HG03159 (cell line): ENCODE measurements at regions not wholly inside any gene's neighbourhood (a gene's known extent, or its start where the extent isn't known, plus 50 kb on each side); places are given as distances from the start of the nearest gene placed in this dataset.

Experiments
- ATAC-seq: cut with Tn5 transposase; IDR thresholded peaks from one replicate; pipeline ENCODE4 v1.9.1; 2021; ENCODE audit warnings: mild to moderate bottlenecking, moderate library complexity; ENCODE audit not compliant: unreplicated experiment

DNA sequence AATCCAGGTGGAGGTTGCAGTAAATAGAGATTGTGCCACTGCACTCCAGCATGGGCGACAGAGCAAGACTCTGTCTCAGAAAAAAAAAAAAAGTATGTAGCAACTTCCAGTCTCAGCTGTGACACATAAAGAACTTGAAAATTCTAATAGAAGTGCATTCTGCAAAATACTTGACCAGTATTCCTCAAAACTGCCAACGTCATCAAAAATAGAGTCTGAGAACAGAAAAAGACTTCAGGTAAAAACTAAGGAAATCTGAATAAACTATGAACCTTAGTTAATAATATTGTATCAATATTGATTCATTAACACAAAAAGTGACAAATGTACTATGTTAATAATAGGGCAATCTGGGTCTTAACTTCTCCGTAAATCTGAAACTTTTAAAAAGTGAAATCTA, 76.7 kb upstream of the WDR75 start:
- no peak for ATAC-seq

DNA sequence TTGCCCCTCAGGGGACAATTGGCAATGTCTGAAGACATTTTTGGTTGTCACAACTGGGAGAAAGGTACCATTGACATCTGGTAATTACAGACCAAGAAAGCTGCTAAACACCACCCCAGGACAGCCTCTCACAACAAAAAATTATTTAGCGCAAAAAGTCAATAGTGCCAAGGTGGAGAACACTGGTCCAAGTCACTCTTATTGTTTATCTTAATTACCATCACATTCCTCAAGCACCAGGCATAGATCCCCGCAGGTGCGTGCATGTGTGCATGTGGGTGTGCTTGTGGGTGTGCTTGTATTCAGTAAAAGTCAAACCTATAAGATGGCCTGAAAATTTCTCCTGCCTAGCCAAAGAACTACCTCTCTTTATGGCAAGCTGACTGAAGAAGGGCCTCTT, 74.9 kb upstream of the WDR75 start:
- ATAC-seq: no peak

DNA sequence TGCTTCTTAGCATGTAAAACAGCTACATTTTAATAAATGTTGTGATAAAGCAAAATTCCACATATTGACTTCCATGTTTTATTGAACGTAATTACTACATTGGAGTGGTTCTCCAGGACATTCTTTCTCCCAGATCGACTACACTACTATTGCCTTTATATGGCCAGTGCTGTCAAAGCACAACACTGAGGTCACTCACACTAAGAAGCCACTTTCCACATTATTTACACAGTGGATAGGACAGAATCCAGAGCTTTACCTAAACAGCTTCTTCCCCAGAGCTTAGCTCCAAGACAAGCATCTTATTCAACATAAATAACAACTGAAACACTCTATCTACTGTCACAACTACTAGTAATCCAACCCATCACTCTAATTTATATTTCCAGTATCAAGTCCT, 73.9 kb upstream of the WDR75 start:
- ATAC-seq: no peak

DNA sequence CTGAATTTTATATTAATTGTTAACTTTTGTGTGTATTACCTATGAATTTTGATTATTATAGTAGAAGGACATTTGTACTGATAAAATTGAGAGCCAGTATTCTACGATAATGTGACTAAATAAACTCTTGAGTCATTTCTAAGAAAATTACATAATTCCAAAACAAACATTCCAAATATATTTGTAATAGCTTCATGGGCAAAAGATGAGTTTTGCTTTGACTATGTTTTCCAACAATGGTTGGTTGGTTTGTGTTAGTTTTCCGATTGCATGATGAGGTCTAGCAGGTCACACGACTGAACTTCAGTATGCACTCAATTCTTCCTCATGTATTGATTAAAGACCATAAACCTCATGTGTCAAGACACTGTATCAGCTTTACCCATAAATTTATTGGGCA, 71.7 kb upstream of the WDR75 start:
- ATAC-seq: no peak

DNA sequence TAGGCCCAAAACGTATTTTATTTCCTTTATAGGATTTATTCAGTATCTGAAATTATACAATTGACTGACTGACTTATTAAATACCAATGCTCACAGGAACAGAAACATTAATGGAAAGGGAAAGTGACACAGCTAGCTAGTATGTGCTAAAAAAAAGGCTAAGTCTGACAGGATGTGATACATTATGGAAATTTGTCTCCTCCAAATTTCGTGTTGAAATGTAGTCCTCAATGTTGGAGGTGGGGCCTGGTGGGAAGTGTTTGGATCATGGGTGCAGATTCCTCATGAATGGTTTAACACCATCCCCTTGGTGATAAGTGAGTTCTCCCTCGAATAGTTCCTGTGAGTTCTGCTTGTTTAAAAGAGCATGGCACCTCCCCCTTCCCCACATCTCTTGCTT, 70.6 kb upstream of the WDR75 start:
- no peak for ATAC-seq

DNA sequence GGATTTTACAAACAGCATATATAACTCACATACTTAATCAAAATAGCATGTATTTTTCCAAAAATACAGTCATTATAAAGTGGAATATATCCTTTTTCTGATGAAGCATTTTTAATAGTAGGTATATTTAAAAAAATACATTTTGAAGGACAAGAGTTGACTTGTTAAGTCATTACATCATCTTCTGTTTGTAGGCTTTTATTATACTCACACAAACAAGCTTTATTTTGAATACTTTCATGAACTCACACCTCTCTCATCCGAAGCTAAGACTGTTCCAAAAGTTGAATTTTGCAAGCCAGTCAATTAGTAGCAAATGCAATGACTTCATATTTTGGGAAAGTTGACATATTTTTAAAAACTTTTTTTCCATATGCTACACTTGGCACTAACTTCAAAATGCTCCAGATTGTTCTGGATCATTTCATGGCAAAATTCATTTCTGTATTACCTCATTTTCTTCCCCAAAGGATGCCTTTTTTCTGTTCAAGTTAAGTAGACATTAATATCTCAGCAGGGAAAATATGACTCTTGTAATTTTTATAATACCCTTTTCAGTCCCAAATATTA, 68.5 kb upstream of the WDR75 start:
- no peak for ATAC-seq

DNA sequence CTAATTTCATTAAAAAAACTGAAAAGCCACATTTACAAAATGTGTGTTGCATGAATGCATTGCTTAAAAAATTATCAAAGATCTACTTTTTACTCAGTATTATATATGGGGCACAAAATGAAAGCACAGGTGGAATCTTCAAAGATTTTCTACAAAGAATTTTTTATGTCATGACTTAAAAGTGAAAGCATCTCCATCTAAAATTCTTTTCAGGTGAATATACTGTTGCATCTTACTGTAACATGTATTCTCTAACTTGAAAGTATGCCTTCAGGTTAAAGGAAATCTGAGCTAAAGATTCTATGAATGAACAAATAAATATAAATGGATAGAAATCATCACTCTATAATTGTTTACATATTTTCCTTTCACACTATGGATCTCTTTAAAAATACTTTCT, 66.8 kb upstream of the WDR75 start:
- no peak for ATAC-seq

DNA sequence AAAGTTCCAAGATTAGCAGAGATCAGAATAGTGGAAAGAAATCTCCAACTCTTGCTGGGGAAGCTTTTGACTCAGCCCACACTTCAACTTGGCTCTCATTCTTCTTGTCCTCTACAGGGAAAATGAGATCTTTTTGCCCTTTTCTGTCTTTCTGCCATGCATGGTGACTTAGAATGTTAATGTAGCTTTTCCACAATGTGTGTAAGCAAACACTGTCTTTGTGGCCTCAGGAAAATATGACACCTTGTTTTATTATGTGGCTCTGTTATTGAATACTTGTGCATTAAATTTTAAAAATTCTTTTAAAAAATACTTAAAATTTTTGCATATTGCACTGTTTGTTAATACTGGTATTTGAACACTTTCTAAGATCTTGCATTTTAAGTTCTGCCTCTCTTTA, 65.4 kb upstream of the WDR75 start:
- no peak for ATAC-seq

DNA sequence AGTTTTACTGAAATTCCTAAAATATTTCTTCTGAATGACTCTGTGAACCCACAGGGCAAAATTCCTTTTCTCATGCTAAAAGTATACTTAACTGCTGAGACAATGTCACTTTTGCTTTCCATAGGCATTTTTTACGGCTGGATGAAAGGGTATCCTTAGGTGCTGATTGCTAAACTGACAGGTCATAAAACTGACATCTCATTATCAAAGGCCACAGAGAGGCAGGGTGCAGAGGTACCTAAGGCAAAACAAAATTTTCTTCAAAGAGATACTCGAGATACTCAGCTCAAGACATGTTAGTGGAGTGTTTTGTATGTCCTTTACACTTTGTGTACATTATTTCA, 62.0 kb upstream of the WDR75 start:
- ATAC-seq: no peak

DNA sequence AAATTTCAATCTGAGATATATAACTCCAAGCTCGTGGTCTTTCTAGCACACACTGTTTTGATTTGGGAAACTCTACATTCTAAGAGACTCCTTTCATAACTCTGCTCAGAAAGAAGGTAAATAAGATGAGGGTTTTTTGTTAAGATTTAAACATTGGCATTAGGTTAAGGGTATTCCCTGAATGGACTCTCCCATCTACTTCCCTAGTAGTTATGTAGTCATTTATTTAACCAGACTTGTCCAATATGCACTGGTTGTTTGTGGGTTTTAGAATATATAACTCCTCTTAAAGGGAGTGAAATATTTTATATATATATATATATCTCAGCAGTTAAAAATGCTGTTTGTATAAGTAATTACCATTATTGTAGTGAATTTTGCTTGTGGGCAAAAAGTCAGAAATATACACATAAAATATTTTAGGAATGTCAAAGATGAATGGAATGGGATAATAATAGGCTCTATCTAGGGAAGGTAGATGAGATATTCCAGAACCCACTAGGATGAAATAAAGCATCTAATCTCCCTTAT, 61.5 kb upstream of the WDR75 start:
- no peak for ATAC-seq

DNA sequence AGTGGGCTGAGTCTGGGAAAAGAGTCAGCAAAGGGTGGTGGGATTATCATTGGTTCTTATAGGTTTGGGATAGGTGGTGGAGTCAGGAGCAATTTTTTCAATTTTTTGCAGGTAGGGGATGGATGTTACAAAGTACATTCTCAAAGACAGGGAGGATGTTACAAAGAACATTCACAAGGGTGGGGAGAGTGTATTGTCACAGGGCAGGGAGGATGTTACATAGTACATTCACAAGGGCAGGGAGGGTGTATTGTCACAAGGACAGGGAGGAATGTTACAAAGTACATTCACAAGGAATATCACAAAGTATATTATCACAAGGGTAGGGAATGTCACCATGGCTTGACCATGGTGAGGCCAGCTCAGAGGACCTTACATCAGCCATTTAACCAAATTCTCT, 58.6 kb upstream of the WDR75 start:
- no peak for ATAC-seq

DNA sequence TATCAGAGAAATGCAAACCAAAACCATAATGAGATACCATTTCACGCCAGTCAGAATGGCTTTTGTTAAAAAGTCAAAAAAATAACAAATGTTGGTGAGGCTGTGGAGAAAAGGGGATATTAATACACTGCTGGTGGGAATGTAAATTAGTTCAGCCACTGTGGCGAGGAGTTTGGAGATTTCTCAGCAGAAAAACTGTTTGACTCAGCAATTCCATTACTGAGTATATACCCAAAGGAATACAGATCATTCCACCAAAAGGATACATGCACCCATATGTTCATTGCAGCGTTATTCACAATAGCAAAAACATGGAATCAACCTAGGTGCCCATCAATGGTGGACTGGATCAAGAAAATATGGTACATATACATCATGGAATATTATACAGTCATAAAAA, 54.5 kb upstream of the WDR75 start:
- ATAC-seq: no peak

DNA sequence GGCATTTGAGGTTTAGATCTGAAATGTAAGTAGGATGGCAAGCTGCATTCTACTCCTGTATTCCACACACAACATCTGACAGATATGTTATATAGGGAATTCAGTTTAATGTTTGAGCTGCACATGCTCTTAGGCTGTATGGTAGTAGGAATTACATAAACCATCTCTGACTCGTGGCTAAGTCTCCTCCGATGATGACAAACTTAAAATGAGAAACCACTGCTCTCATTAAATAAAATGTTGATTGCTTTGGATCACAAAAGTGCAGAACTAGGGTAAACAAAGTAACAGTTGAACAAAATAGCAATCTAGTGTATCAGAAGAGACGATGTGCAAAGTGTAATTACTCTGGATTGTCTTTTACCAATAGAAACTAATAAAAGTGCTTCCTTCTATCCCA, 50.1 kb upstream of the WDR75 start:
- no peak for ATAC-seq
